ENCODE measurements at regions not wholly inside any gene's neighbourhood (a gene's known extent, or its start where the extent isn't known, plus 50 kb on each side); places are given as distances from the start of the nearest gene placed in this dataset.

GRCh38 chr5:77910602-77911188 is 134.6 kb upstream of the TBCA start:
- Histone ChIP-seq H3K36me3 (no peaks in the 10 kb centered on the region), H3K4me3 (no peak overlapping the region), H3K27ac (no peak overlapping the region), H3K27me3 (peaks cover 0 to 19% of the 10 kb centered on the region in 2 donors), H3K9me3 (no peaks in the 10 kb centered on the region), H3K4me1 (no peaks in the 10 kb centered on the region)
- DNase-seq (no peak), ATAC-seq (no peak)
- TF ChIP-seq CTCF (IDR thresholded peaks at IDR 0.05): no peak
- intact Hi-C loops (cut with DNase I): no loop called here

- Histone ChIP-seq H3K36me3 (no peaks in the 10 kb centered on the region), H3K4me3 (no peak overlapping the region), H3K9me3 (no peaks in the 10 kb centered on the region), H3K27me3 (peaks cover 0 to 19% of the 10 kb centered on the region in 2 donors), H3K27ac (no peak overlapping the region), H3K4me1 (no peaks in the 10 kb centered on the region)
- TF ChIP-seq CTCF (IDR thresholded peaks at IDR 0.05): no peak
- intact Hi-C loops (cut with DNase I): no loop called here
- DNase-seq (no peak), ATAC-seq (no peak)
These were observed 133.1 kb upstream of the TBCA start for GRCh38 chr5:77909237-77909636.

DNA sequence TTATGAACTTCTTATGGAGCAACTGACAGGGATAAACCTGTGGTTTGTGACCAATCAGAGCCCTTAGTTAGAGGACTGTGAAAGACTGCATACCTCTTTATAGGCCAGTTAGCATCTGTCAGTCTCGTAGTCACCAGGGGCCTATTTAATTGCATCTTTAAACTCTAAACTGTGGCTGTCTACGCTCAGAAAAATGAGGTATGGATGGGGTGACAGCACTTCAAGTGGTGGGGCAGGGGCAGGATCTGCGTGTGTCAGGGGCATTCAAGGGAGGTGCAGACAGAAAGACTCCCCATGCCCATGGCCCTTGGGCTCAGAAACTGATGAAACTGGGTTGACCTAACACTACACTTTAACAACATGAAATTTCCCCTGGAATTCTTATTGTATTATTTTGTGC is 132.6 kb upstream of the TBCA start:
- Histone ChIP-seq H3K27ac (no peak overlapping the region), H3K36me3 (no peaks in the 10 kb centered on the region), H3K9me3 (no peaks in the 10 kb centered on the region), H3K4me3 (no peak overlapping the region), H3K27me3 (peaks cover 0 to 19% of the 10 kb centered on the region in 2 donors), H3K4me1 (no peaks in the 10 kb centered on the region)
- ATAC-seq (no peak), DNase-seq (no peak)
- intact Hi-C loops (cut with DNase I): no loop called here
- TF ChIP-seq CTCF (IDR thresholded peaks at IDR 0.05): no peak

- no peaks in the 10 kb centered on the region for H3K36me3 ChIP-seq
- TF ChIP-seq CTCF (IDR thresholded peaks at IDR 0.05): no peak
- no peak overlapping the region for H3K27ac ChIP-seq
- H3K9me3 ChIP-seq: no peaks in the 10 kb centered on the region
- no peaks in the 10 kb centered on the region for H3K4me1 ChIP-seq
- intact Hi-C loops (cut with DNase I): no loop called here
- H3K27me3 ChIP-seq: peaks cover 0 to 14% of the 10 kb centered on the region in 2 donors
- ATAC-seq: no peak
- no peak overlapping the region for H3K4me3 ChIP-seq
- DNase-seq: no peak
These were observed 131.6 kb upstream of the TBCA start for GRCh38 chr5:77907786-77908185.

GRCh38 chr5:77906806-77907205 is 130.7 kb upstream of the TBCA start:
- ATAC-seq (no peak), DNase-seq (no peak)
- intact Hi-C loops (cut with DNase I): no loop called here
- Histone ChIP-seq H3K27ac (no peak overlapping the region), H3K27me3 (peaks cover 0 to 4% of the 10 kb centered on the region in 2 donors), H3K36me3 (no peaks in the 10 kb centered on the region), H3K9me3 (no peaks in the 10 kb centered on the region), H3K4me3 (no peak overlapping the region), H3K4me1 (no peaks in the 10 kb centered on the region)
- TF ChIP-seq CTCF (IDR thresholded peaks at IDR 0.05): no peak
